H1 (cell line): ENCODE measurements at regions not wholly inside any gene's neighbourhood (a gene's known extent, or its start where the extent isn't known, plus 50 kb on each side); places are given as distances from the start of the nearest gene placed in this dataset.

Source experiments
- TF ChIP-seq, protein P1 (sequence below): fragments of 300-600 bp; sonication (generic); IDR thresholded peaks from 2 replicates; pipeline ENCODE4 v1.7.1; 2012; ENCODE audit warnings: low read length, moderate library complexity, mild to moderate bottlenecking, inconsistent platforms; ENCODE audit not compliant: insufficient replicate concordance

GRCh38 chr10:130750441-130750840, 561.1 kb downstream of the TCERG1L start (continued):
- TF ChIP-seq, protein P1, sequence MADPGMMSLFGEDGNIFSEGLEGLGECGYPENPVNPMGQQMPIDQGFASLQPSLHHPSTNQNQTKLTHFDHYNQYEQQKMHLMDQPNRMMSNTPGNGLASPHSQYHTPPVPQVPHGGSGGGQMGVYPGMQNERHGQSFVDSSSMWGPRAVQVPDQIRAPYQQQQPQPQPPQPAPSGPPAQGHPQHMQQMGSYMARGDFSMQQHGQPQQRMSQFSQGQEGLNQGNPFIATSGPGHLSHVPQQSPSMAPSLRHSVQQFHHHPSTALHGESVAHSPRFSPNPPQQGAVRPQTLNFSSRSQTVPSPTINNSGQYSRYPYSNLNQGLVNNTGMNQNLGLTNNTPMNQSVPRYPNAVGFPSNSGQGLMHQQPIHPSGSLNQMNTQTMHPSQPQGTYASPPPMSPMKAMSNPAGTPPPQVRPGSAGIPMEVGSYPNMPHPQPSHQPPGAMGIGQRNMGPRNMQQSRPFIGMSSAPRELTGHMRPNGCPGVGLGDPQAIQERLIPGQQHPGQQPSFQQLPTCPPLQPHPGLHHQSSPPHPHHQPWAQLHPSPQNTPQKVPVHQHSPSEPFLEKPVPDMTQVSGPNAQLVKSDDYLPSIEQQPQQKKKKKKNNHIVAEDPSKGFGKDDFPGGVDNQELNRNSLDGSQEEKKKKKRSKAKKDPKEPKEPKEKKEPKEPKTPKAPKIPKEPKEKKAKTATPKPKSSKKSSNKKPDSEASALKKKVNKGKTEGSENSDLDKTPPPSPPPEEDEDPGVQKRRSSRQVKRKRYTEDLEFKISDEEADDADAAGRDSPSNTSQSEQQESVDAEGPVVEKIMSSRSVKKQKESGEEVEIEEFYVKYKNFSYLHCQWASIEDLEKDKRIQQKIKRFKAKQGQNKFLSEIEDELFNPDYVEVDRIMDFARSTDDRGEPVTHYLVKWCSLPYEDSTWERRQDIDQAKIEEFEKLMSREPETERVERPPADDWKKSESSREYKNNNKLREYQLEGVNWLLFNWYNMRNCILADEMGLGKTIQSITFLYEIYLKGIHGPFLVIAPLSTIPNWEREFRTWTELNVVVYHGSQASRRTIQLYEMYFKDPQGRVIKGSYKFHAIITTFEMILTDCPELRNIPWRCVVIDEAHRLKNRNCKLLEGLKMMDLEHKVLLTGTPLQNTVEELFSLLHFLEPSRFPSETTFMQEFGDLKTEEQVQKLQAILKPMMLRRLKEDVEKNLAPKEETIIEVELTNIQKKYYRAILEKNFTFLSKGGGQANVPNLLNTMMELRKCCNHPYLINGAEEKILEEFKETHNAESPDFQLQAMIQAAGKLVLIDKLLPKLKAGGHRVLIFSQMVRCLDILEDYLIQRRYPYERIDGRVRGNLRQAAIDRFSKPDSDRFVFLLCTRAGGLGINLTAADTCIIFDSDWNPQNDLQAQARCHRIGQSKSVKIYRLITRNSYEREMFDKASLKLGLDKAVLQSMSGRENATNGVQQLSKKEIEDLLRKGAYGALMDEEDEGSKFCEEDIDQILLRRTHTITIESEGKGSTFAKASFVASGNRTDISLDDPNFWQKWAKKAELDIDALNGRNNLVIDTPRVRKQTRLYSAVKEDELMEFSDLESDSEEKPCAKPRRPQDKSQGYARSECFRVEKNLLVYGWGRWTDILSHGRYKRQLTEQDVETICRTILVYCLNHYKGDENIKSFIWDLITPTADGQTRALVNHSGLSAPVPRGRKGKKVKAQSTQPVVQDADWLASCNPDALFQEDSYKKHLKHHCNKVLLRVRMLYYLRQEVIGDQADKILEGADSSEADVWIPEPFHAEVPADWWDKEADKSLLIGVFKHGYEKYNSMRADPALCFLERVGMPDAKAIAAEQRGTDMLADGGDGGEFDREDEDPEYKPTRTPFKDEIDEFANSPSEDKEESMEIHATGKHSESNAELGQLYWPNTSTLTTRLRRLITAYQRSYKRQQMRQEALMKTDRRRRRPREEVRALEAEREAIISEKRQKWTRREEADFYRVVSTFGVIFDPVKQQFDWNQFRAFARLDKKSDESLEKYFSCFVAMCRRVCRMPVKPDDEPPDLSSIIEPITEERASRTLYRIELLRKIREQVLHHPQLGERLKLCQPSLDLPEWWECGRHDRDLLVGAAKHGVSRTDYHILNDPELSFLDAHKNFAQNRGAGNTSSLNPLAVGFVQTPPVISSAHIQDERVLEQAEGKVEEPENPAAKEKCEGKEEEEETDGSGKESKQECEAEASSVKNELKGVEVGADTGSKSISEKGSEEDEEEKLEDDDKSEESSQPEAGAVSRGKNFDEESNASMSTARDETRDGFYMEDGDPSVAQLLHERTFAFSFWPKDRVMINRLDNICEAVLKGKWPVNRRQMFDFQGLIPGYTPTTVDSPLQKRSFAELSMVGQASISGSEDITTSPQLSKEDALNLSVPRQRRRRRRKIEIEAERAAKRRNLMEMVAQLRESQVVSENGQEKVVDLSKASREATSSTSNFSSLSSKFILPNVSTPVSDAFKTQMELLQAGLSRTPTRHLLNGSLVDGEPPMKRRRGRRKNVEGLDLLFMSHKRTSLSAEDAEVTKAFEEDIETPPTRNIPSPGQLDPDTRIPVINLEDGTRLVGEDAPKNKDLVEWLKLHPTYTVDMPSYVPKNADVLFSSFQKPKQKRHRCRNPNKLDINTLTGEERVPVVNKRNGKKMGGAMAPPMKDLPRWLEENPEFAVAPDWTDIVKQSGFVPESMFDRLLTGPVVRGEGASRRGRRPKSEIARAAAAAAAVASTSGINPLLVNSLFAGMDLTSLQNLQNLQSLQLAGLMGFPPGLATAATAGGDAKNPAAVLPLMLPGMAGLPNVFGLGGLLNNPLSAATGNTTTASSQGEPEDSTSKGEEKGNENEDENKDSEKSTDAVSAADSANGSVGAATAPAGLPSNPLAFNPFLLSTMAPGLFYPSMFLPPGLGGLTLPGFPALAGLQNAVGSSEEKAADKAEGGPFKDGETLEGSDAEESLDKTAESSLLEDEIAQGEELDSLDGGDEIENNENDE = no peak
